HG02943 (cell line): ENCODE measurements at regions not wholly inside any gene's neighbourhood (a gene's known extent, or its start where the extent isn't known, plus 50 kb on each side); places are given as distances from the start of the nearest gene placed in this dataset.

ENCODE experiments used
- ATAC-seq: cut with Tn5 transposase; IDR thresholded peaks from one replicate; pipeline ENCODE4 v1.9.1; 2021; ENCODE audit warnings: mild to moderate bottlenecking, low read depth, moderate library complexity; ENCODE audit not compliant: unreplicated experiment

GRCh38 chr2:45089554-45090261, 80.5 kb upstream of the SIX2 start:
- no peak for ATAC-seq

- ATAC-seq = no peak
Measured at GRCh38 chr2:45085487-45085886, 76.2 kb upstream of the SIX2 start.

- no peak for ATAC-seq
Measured at GRCh38 chr2:45084361-45085020, 75.2 kb upstream of the SIX2 start.

GRCh38 chr2:45083175-45083574, 73.9 kb upstream of the SIX2 start:
- ATAC-seq = no peak

DNA sequence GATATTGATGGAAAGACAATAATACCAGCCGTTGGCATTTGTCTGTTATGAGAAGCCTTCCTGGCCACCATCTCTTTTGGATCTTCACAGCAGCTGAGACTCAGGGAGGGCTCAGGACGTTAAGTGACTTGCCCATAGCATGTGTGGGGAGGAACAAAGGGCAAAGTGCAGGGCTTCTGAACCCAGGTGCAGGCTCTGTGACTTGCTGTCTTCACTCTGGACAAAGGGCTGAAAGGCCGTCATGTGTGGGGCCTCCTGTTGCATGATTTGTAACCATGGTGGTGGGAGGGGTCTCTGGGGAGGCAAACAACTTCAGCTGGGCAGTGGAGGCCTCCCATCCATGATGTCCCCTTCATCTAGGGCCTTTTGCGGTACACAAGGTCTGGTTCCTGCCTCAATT, 65.5 kb upstream of the SIX2 start:
- ATAC-seq = no peak

DNA sequence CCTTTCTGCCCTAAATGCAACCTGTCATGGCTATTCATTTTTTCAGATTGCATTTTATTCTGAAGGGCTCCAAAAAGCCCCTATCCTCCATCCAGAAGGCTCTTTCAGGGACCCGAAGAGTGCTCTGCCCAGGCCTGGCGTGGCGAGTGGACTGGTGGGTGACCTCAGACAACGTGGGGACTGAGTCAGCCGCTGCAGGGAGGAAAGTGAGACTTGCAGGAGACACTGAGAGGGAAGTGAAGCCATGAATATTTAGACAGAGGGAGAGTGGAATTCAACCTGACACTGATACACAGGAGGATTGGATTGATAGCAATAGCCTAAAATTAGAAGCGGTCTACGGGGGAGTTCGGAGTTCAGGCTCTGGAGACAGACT, 63.6 kb upstream of the SIX2 start:
- no peak for ATAC-seq

GRCh38 chr2:45072064-45072861, 63.0 kb upstream of the SIX2 start:
- no peak for ATAC-seq

DNA sequence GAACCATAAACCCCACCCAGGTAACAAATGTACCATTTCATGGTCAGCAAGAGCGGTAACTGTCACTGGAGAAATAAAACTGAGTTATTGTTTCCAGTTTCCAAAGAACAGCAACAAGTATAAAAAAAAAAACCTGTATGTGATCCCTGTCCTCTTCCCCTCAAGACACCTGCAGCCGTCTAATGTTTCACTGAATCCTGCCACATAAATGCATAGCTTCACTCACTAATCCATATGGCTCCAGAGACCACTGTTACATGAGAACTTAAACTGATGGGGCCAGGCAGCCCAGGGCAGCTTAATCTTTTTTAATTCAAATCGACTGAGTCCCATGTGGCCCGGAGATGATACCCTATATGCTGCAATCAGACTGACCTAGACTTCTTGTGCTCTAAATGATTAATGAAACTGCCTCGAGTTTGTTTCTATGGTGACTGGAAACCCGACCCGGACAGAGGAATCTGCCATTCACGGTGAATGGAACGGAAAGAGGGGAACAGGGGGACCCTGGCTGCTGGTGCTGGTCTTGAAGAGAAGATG, 60.9 kb upstream of the SIX2 start:
- ATAC-seq = no peak

- ATAC-seq = no peak
Measured at GRCh38 chr2:45069684-45070083, 60.4 kb upstream of the SIX2 start.

GRCh38 chr2:45068571-45069140, 59.4 kb upstream of the SIX2 start:
- ATAC-seq = no peak

DNA sequence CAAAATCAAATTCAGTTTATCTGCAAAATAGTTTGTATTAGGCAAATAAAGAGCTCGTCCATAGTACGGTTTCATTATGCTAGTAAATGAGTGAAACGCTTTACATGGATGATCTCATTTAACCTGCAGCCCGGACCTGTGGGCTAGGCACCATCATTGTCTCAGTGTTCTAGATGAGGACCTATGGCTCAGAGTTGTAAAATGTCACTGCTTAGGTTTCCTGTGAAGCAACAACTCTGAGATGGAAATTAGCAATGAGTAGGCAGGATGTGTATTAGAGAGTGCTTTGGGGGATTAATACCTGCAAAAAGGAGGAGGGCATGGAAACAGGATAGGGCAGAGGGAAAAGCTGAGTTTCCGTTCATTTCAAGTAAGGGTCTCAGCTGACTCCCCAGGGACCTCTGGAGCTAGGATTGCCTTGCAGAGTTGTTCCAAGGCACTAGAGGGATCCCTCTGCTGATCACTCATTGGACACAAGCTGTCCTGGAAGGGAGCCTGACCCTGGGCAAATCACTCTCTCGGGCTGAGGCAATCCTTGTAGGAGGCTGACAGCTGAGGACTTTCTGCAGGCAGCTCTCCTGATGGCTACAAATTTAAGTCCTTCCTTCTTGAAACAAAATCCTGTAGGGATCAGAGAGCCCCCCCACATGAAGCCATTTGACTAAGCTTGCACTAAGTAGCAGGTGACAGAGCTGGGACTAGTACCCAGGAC, 58.8 kb upstream of the SIX2 start:
- no peak for ATAC-seq
